HepG2 (cell line): ENCODE measurements at regions not wholly inside any gene's neighbourhood (a gene's known extent, or its start where the extent isn't known, plus 50 kb on each side); places are given as distances from the start of the nearest gene placed in this dataset.

Experiments used
- ARNTL ChIP-seq: sonication (generic); formaldehyde crosslinking; IDR thresholded peaks from 2 replicates; pipeline ENCODE4 v1.4.0; 2020; ENCODE audit warnings: mild to moderate bottlenecking, missing genetic modification reagents
- ESRRA ChIP-seq: sonication (generic); formaldehyde crosslinking; IDR thresholded peaks from 2 replicates; pipeline ENCODE4 v1.5.1; 2020; ENCODE audit warnings: mild to moderate bottlenecking, low read depth, missing genetic modification reagents
- FOXA1 ChIP-seq, 2 experiments: fragments of 450-650 bp in 1 of 2; sonication (generic) in 1 of 2; formaldehyde crosslinking in 1 of 2; IDR thresholded peaks; 2 replicates each; pipeline versions ENCODE4 v1.4.0 to v1.6.1; 2016 to 2020; ENCODE audit warnings: missing genetic modification reagents in 1 of 2
- FOXA3 ChIP-seq: IDR thresholded peaks from 2 replicates; pipeline ENCODE4 v1.6.1; 2016; ENCODE audit warnings: missing genetic modification reagents, missing compliant biosample characterization
- GFI1 ChIP-seq: sonication (generic); formaldehyde crosslinking; IDR thresholded peaks from 2 replicates; pipeline ENCODE4 v1.5.0; 2020; ENCODE audit warnings: missing genetic modification reagents, mild to moderate bottlenecking, borderline replicate concordance
- HNRNPH1 ChIP-seq: fragments of 200-400 bp; formaldehyde crosslinking; optimal IDR thresholded peaks from 2 replicates; pipeline ENCODE3; 2017; ENCODE audit warnings: mild to moderate bottlenecking, low read depth, low read length
- NFIB ChIP-seq: sonication (generic); formaldehyde crosslinking; IDR thresholded peaks from 2 replicates; pipeline ENCODE4 v1.9.0; 2021; ENCODE audit warnings: missing genetic modification reagents, mild to moderate bottlenecking, borderline replicate concordance
- RAD51 ChIP-seq: fragments of 450-650 bp; IDR thresholded peaks from 2 replicates; pipeline ENCODE4 v1.6.1; 2016; ENCODE audit warnings: borderline replicate concordance
- SIN3A ChIP-seq: IDR thresholded peaks from 2 replicates; pipeline ENCODE4 v1.6.1; 2011; ENCODE audit warnings: low read depth, mild to moderate bottlenecking, control low read depth, low read length, borderline replicate concordance
- SMAD3 ChIP-seq: sonication (generic); formaldehyde crosslinking; IDR thresholded peaks from 2 replicates; pipeline ENCODE4 v1.4.0; 2020; ENCODE audit warnings: missing genetic modification reagents
- SYNCRIP ChIP-seq: fragments of 200-400 bp; formaldehyde crosslinking; IDR thresholded peaks from 2 replicates; pipeline ENCODE4 v1.6.1; 2018; ENCODE audit warnings: mild to moderate bottlenecking, low read depth, low read length; ENCODE audit not compliant: insufficient read depth
- ZBTB46 ChIP-seq: sonication (generic); formaldehyde crosslinking; IDR thresholded peaks from 2 replicates; pipeline ENCODE4 v1.4.0; 2020; ENCODE audit warnings: mild to moderate bottlenecking, missing genetic modification reagents, borderline replicate concordance
- ZFX ChIP-seq: sonication (generic); formaldehyde crosslinking; IDR thresholded peaks from 2 replicates; pipeline ENCODE4 v1.4.0; 2020; ENCODE audit warnings: mild to moderate bottlenecking, low read depth, missing genetic modification reagents, moderate library complexity
- ZKSCAN1 ChIP-seq: fragments of 150-350 bp; IDR thresholded peaks from 2 replicates; pipeline ENCODE4 v1.6.1; 2014; ENCODE audit warnings: low read length
- ZNF20 ChIP-seq: sonication (generic); formaldehyde crosslinking; IDR thresholded peaks from 2 replicates; pipeline ENCODE4 v1.4.0; 2020; ENCODE audit warnings: mild to moderate bottlenecking, moderate library complexity, missing genetic modification reagents
- ZNF33B ChIP-seq: sonication (generic); formaldehyde crosslinking; IDR thresholded peaks from 2 replicates; pipeline ENCODE4 v1.5.1; 2020; ENCODE audit warnings: mild to moderate bottlenecking, missing genetic modification reagents
- ZNF460 ChIP-seq: sonication (generic); formaldehyde crosslinking; IDR thresholded peaks from 2 replicates; pipeline ENCODE4 v1.5.1; 2020; ENCODE audit warnings: missing genetic modification reagents, mild to moderate bottlenecking, borderline replicate concordance
- ZNF549 ChIP-seq: sonication (generic); formaldehyde crosslinking; IDR thresholded peaks from 2 replicates; pipeline ENCODE4 v1.5.0; 2020; ENCODE audit warnings: missing genetic modification reagents
- ZNF746 ChIP-seq: sonication (generic); formaldehyde crosslinking; IDR thresholded peaks from 2 replicates; pipeline ENCODE4 v1.8.0; 2022; ENCODE audit warnings: mild to moderate bottlenecking, missing genetic modification reagents
- ZZZ3 ChIP-seq: sonication (generic); formaldehyde crosslinking; IDR thresholded peaks from 2 replicates; pipeline ENCODE4 v1.4.0; 2020; ENCODE audit warnings: missing genetic modification reagents, mild to moderate bottlenecking, borderline replicate concordance
- TF ChIP-seq, protein P1 (sequence below): sonication (generic); formaldehyde crosslinking; IDR thresholded peaks from 2 replicates; pipeline ENCODE4 v1.4.0; 2020; ENCODE audit warnings: mild to moderate bottlenecking, missing genetic modification reagents
- TF ChIP-seq, protein P2 (sequence below): IDR thresholded peaks from 2 replicates; pipeline ENCODE4 v1.6.1; 2016; ENCODE audit warnings: missing genetic modification reagents, missing compliant biosample characterization
- TF ChIP-seq, protein P3 (sequence below): sonication (generic); formaldehyde crosslinking; IDR thresholded peaks from 2 replicates; pipeline ENCODE4 v1.8.1; 2023; ENCODE audit warnings: mild to moderate bottlenecking, missing genetic modification reagents

DNA sequence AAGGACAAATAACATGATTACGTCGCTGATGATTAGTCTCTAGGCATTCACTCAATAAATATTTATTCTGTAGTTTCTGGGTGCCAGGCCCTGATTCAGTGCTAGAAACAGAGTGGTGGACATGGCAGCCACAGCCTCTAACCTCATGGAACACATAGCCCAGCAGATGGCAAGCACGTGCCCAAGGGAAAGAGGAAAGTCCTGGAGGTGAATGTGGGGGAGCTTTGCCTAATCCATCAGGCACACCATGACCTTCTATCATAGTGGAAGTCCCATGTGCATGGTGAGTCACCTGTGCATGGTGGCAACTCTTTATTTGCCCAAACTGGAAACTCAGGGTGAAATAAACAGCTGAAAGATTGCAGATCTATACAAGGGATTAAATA lies 143.0 kb upstream of the TNFAIP3 start (continued):
- TF ChIP-seq, protein P1, sequence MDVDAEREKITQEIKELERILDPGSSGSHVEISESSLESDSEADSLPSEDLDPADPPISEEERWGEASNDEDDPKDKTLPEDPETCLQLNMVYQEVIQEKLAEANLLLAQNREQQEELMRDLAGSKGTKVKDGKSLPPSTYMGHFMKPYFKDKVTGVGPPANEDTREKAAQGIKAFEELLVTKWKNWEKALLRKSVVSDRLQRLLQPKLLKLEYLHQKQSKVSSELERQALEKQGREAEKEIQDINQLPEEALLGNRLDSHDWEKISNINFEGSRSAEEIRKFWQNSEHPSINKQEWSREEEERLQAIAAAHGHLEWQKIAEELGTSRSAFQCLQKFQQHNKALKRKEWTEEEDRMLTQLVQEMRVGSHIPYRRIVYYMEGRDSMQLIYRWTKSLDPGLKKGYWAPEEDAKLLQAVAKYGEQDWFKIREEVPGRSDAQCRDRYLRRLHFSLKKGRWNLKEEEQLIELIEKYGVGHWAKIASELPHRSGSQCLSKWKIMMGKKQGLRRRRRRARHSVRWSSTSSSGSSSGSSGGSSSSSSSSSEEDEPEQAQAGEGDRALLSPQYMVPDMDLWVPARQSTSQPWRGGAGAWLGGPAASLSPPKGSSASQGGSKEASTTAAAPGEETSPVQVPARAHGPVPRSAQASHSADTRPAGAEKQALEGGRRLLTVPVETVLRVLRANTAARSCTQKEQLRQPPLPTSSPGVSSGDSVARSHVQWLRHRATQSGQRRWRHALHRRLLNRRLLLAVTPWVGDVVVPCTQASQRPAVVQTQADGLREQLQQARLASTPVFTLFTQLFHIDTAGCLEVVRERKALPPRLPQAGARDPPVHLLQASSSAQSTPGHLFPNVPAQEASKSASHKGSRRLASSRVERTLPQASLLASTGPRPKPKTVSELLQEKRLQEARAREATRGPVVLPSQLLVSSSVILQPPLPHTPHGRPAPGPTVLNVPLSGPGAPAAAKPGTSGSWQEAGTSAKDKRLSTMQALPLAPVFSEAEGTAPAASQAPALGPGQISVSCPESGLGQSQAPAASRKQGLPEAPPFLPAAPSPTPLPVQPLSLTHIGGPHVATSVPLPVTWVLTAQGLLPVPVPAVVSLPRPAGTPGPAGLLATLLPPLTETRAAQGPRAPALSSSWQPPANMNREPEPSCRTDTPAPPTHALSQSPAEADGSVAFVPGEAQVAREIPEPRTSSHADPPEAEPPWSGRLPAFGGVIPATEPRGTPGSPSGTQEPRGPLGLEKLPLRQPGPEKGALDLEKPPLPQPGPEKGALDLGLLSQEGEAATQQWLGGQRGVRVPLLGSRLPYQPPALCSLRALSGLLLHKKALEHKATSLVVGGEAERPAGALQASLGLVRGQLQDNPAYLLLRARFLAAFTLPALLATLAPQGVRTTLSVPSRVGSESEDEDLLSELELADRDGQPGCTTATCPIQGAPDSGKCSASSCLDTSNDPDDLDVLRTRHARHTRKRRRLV = no peak
- TF ChIP-seq NFIB (no peak), GFI1 (CRISPR knock-in tag) (no peak), ZZZ3 (no peak; the same call in 1 of the 2 replicates), SMAD3 (CRISPR knock-in tag) (peak; percentile 53; the same call in 1 of the 2 replicates), ZNF20 (CRISPR knock-in tag) (no peak), SIN3A (no peak), RAD51 (no peak), ESRRA (CRISPR knock-in tag) (no peak), ZNF460 (CRISPR knock-in tag) (no peak), FOXA3 (peak; percentile 78), ARNTL (CRISPR knock-in tag) (peak; percentile 61), FOXA1 (IDR thresholded peaks at IDR 0.05) (no peak), FOXA1 (CRISPR knock-in tag; IDR thresholded peaks at IDR 0.05) (peak; percentile 18; the same call in 1 of the 2 replicates), ZFX (CRISPR knock-in tag) (no peak), HNRNPH1 (no peak), SYNCRIP (no peak), ZNF746 (no peak), ZNF33B (CRISPR knock-in tag) (no peak), ZBTB46 (no peak), ZNF549 (CRISPR knock-in tag) (no peak), ZKSCAN1 (no peak)
- TF ChIP-seq, protein P2, sequence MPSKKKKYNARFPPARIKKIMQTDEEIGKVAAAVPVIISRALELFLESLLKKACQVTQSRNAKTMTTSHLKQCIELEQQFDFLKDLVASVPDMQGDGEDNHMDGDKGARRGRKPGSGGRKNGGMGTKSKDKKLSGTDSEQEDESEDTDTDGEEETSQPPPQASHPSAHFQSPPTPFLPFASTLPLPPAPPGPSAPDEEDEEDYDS (CRISPR knock-in tag) = peak; percentile 31; the same call in 1 of the 2 replicates
- TF ChIP-seq, protein P3, sequence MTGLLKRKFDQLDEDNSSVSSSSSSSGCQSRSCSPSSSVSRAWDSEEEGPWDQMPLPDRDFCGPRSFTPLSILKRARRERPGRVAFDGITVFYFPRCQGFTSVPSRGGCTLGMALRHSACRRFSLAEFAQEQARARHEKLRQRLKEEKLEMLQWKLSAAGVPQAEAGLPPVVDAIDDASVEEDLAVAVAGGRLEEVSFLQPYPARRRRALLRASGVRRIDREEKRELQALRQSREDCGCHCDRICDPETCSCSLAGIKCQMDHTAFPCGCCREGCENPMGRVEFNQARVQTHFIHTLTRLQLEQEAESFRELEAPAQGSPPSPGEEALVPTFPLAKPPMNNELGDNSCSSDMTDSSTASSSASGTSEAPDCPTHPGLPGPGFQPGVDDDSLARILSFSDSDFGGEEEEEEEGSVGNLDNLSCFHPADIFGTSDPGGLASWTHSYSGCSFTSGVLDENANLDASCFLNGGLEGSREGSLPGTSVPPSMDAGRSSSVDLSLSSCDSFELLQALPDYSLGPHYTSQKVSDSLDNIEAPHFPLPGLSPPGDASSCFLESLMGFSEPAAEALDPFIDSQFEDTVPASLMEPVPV (CRISPR knock-in tag) = no peak
